H1 (cell line): ENCODE measurements at regions not wholly inside any gene's neighbourhood (a gene's known extent, or its start where the extent isn't known, plus 50 kb on each side); places are given as distances from the start of the nearest gene placed in this dataset.
A peak's percentile ranks its signal among the peaks of the same experiment; 100 is the strongest.

ENCODE experiments used
- CTCF ChIA-PET: fragments of 300-600 bp; sonication (Branson Sonifier 250); formaldehyde crosslinking; loops from one replicate; lab custom pipeline; 2021; ENCODE audit not compliant: partially characterized antibody; lab: Charles Lee
- POLR2A ChIA-PET: fragments of 300-600 bp; sonication (Branson Sonifier 250); formaldehyde crosslinking; loops from one replicate; lab custom pipeline; 2021; ENCODE audit warnings: inconsistent platforms; ENCODE audit not compliant: partially characterized antibody; lab: Charles Lee
- DNase-seq, 2 experiments: peaks; one replicate each; pipeline versions ENCODE4 v3.0.0 to v3.0.0-alpha.2; 2010 to 2022; ENCODE audit warnings: low spot score in 2 of 2, low read depth in 1 of 2, mixed read lengths in 1 of 2
- FAIRE-seq: peaks from 2 replicates; lab custom pipeline; 2011; peaks lifted over from hg19 to GRCh38; lab: Jason Lieb, UNC
- H2AFZ ChIP-seq: 2 replicates; pipeline ENCODE4 v1.8.1; 2012; ENCODE audit warnings: low read length, inconsistent platforms
- H2AK5ac ChIP-seq: 2 replicates; pipeline ENCODE4 v1.6.1; 2013; ENCODE audit warnings: low read depth, low read length
- H2BK120ac ChIP-seq: replicated peaks from 2 replicates; pipeline ENCODE3; 2013; ENCODE audit warnings: low read depth, low read length, inconsistent platforms
- H2BK12ac ChIP-seq: 2 replicates; pipeline ENCODE4 v1.6.1; 2013; ENCODE audit warnings: low read depth, low read length
- H2BK15ac ChIP-seq: 2 replicates; pipeline ENCODE4 v1.6.1; 2013; ENCODE audit warnings: low read length
- H2BK20ac ChIP-seq: 2 replicates; pipeline ENCODE4 v1.6.1; 2013; ENCODE audit warnings: low read length
- H2BK5ac ChIP-seq: 2 replicates; pipeline ENCODE4 v1.6.1; 2013; ENCODE audit warnings: low read depth, low read length
- H3K14ac ChIP-seq: 2 replicates; pipeline ENCODE4 v1.6.1; 2013; ENCODE audit warnings: inconsistent platforms; ENCODE audit not compliant: insufficient read length
- H3K18ac ChIP-seq: 2 replicates; pipeline ENCODE4 v1.6.1; 2013; ENCODE audit warnings: low read length; ENCODE audit errors: extremely low read depth
- H3K23ac ChIP-seq: 2 replicates; pipeline ENCODE4 v1.6.1; 2013; ENCODE audit warnings: inconsistent platforms; ENCODE audit not compliant: insufficient read length
- H3K23me2 ChIP-seq: 2 replicates; pipeline ENCODE4 v1.6.1; 2013; ENCODE audit warnings: low read depth, low read length
- H3K27ac ChIP-seq: 2 replicates; pipeline ENCODE4 v1.6.1; 2011; ENCODE audit warnings: low read depth, low read length, inconsistent platforms
- H3K27me3 ChIP-seq, 4 experiments: replicated peaks in 1 of 4; 1 replicate in 1 of 4; 2 replicates in 3 of 4; pipeline versions ENCODE4 v1.6.1 to v1.8.1; 2011 to 2013; ENCODE audit warnings: low read length in 3 of 4, mild to moderate bottlenecking in 3 of 4, inconsistent platforms in 2 of 4, mixed read lengths in 2 of 4, moderate library complexity in 1 of 4; ENCODE audit not compliant: control insufficient read depth in 3 of 4, insufficient read depth in 3 of 4; ENCODE audit errors: extremely low read depth in 1 of 4
- H3K36me3 ChIP-seq, 4 experiments: 2 replicates each; pipeline versions ENCODE4 v1.6.1 to v1.8.1; 2011 to 2013; ENCODE audit warnings: mild to moderate bottlenecking in 4 of 4, low read length in 3 of 4, moderate library complexity in 2 of 4, control low read depth in 1 of 4, inconsistent platforms in 1 of 4; ENCODE audit not compliant: insufficient read depth in 4 of 4, control insufficient read depth in 2 of 4
- H3K4ac ChIP-seq: replicated peaks from 2 replicates; pipeline ENCODE3; 2013; ENCODE audit warnings: low read length, low read depth, mixed read lengths, inconsistent platforms; ENCODE audit not compliant: insufficient read length
- H3K4me1 ChIP-seq, 4 experiments: replicated peaks in 1 of 4; 1 replicate in 1 of 4; 2 replicates in 3 of 4; pipeline versions ENCODE4 v1.6.1 to v1.8.1; 2011 to 2013; ENCODE audit warnings: low read length in 3 of 4, inconsistent platforms in 2 of 4, mixed read lengths in 1 of 4; ENCODE audit not compliant: insufficient read depth in 4 of 4, control insufficient read depth in 3 of 4
- H3K4me2 ChIP-seq, 2 experiments: 2 replicates each; pipeline versions ENCODE4 v1.6.1 to v1.8.1; 2011 to 2013; ENCODE audit warnings: low read depth in 2 of 2, low read length in 2 of 2, control low read depth in 1 of 2, inconsistent platforms in 1 of 2, mild to moderate bottlenecking in 1 of 2; ENCODE audit not compliant: insufficient read depth in 1 of 2
- H3K4me3 ChIP-seq, 4 experiments: fragments of 200-600, 300-600 bp in 1 of 4; sonication (generic), shearing (Covaris generic), sonication (Bioruptor Twin) in 1 of 4; 2 replicates each; pipeline versions ENCODE4 v1.5.1 to v1.8.1; 2011 to 2016; ENCODE audit warnings: low read length in 4 of 4, low read depth in 3 of 4, control low read depth in 2 of 4, inconsistent platforms in 2 of 4, mild to moderate bottlenecking in 2 of 4, mixed read lengths in 1 of 4, moderate library complexity in 1 of 4; ENCODE audit not compliant: insufficient read depth in 2 of 4; ENCODE audit errors: extremely low read depth in 1 of 4
- H3K56ac ChIP-seq: replicated peaks from 2 replicates; pipeline ENCODE3; 2013; ENCODE audit warnings: low read depth, mild to moderate bottlenecking, mixed read lengths, low read length, inconsistent platforms; ENCODE audit not compliant: insufficient read length
- H3K79me1 ChIP-seq: 2 replicates; pipeline ENCODE4 v1.6.1; 2013; ENCODE audit warnings: low read depth, low read length, control low read depth
- H3K79me2 ChIP-seq, 2 experiments: 2 replicates each; pipeline versions ENCODE4 v1.6.1 to v1.8.1; 2012 to 2013; ENCODE audit warnings: low read length in 2 of 2, mild to moderate bottlenecking in 2 of 2, inconsistent platforms in 1 of 2; ENCODE audit not compliant: insufficient read depth in 2 of 2, control insufficient read depth in 1 of 2
- H3K9ac ChIP-seq, 4 experiments: replicated peaks in 1 of 4; 1 replicate in 1 of 4; 2 replicates in 3 of 4; pipeline versions ENCODE4 v1.6.1 to v1.8.1; 2011 to 2013; ENCODE audit warnings: low read depth in 3 of 4, low read length in 3 of 4, control low read depth in 2 of 4, mild to moderate bottlenecking in 2 of 4, moderate library complexity in 2 of 4, inconsistent platforms in 1 of 4; ENCODE audit errors: extremely low read depth in 1 of 4
- H3K9me3 ChIP-seq, 2 experiments: 2 replicates each; pipeline versions ENCODE4 v1.6.1 to v1.8.1; 2012 to 2013; ENCODE audit warnings: mild to moderate bottlenecking in 2 of 2, moderate library complexity in 2 of 2, control low read depth in 1 of 2, inconsistent platforms in 1 of 2, low read depth in 1 of 2, low read length in 1 of 2, mixed read lengths in 1 of 2; ENCODE audit not compliant: insufficient read depth in 2 of 2
- H4K20me1 ChIP-seq, 2 experiments: replicated peaks in 1 of 2; 2 replicates each; pipeline versions ENCODE3 to v1.8.1; 2011 to 2013; ENCODE audit warnings: inconsistent platforms in 2 of 2, low read length in 2 of 2, mild to moderate bottlenecking in 1 of 2; ENCODE audit not compliant: insufficient read depth in 2 of 2, control insufficient read depth in 1 of 2
- H4K5ac ChIP-seq: 2 replicates; pipeline ENCODE4 v1.6.1; 2013; ENCODE audit warnings: low read length, low read depth, mixed read lengths, inconsistent platforms; ENCODE audit not compliant: insufficient read length
- H4K8ac ChIP-seq: 2 replicates; pipeline ENCODE4 v1.8.0; 2013; ENCODE audit warnings: mild to moderate bottlenecking, moderate library complexity, low read length, inconsistent platforms; ENCODE audit not compliant: insufficient read depth; ENCODE audit errors: extremely low read depth
- H4K91ac ChIP-seq: replicated peaks from 2 replicates; pipeline ENCODE3; 2013; ENCODE audit warnings: low read length, mixed read lengths, inconsistent platforms; ENCODE audit not compliant: insufficient read length
- ASH2L ChIP-seq: fragments of 200-600, 300-600 bp; sonication (generic); IDR thresholded peaks from one replicate; pipeline ENCODE4 v1.7.1; 2017; ENCODE audit warnings: low read length
- CHD1 ChIP-seq: IDR thresholded peaks from 2 replicates; pipeline ENCODE4 v1.6.1; 2012; ENCODE audit warnings: low read depth, low read length, improper control_type of control experiment
- CTCF ChIP-seq, 3 experiments: IDR thresholded peaks; 1 replicate in 2 of 3; 2 replicates in 1 of 3; pipeline versions ENCODE4 v1.5.1 to v1.6.1; 2011; ENCODE audit warnings: low read length in 3 of 3, mild to moderate bottlenecking in 3 of 3, inconsistent platforms in 2 of 3, low read depth in 1 of 3, moderate library complexity in 1 of 3; ENCODE audit not compliant: insufficient read depth in 1 of 3; ENCODE audit errors: control extremely low read depth in 1 of 3
- EP300 ChIP-seq, 2 experiments: IDR thresholded peaks; 1 replicate in 1 of 2; 2 replicates in 1 of 2; pipeline ENCODE4 v1.6.1; 2011 to 2012; ENCODE audit warnings: low read depth in 2 of 2, low read length in 2 of 2, mild to moderate bottlenecking in 2 of 2, borderline replicate concordance in 1 of 2, inconsistent platforms in 1 of 2, moderate library complexity in 1 of 2
- KDM1A ChIP-seq: fragments of 200-600, 300-600 bp; sonication (generic); IDR thresholded peaks from 2 replicates; pipeline ENCODE4 v1.7.1; 2016; ENCODE audit warnings: mild to moderate bottlenecking, low read length, borderline replicate concordance
- SRF ChIP-seq: IDR thresholded peaks from 2 replicates; pipeline ENCODE4 v1.6.1; 2011; ENCODE audit warnings: mild to moderate bottlenecking, low read depth, low read length, moderate library complexity
- TAF7 ChIP-seq: optimal IDR thresholded peaks from 2 replicates; pipeline ENCODE3; 2011; ENCODE audit warnings: low read depth, mild to moderate bottlenecking, inconsistent platforms, low read length, moderate library complexity, borderline replicate concordance
- USF2 ChIP-seq: IDR thresholded peaks from 2 replicates; pipeline ENCODE4 v1.6.1; 2011; ENCODE audit warnings: low read length, improper control_type of control experiment
- ZNF274 ChIP-seq: IDR thresholded peaks from 2 replicates; pipeline ENCODE4 v1.7.0; 2012; ENCODE audit warnings: low read length, borderline replicate concordance; ENCODE audit errors: extremely low read depth
- WGBS, 2 experiments: shearing (Covaris generic) in 1 of 2; methylation state at CpG; one replicate each; pipeline versions ENCODE4 v1.1.6 to v1.1.7; 2013 to 2015; ENCODE audit warnings: low lambda C conversion rate in 2 of 2, mixed read lengths in 2 of 2, inconsistent platforms in 1 of 2, low coverage in 1 of 2, missing lambda C conversion rate in 1 of 2; ENCODE audit not compliant: insufficient replicate concordance in 2 of 2, insufficient coverage in 1 of 2, insufficient read length in 1 of 2; ENCODE audit errors: extremely low coverage in 1 of 2, missing lambda C conversion rate in 1 of 2; 5-methylcytosine and 5-hydroxymethylcytosine counted together

DNA sequence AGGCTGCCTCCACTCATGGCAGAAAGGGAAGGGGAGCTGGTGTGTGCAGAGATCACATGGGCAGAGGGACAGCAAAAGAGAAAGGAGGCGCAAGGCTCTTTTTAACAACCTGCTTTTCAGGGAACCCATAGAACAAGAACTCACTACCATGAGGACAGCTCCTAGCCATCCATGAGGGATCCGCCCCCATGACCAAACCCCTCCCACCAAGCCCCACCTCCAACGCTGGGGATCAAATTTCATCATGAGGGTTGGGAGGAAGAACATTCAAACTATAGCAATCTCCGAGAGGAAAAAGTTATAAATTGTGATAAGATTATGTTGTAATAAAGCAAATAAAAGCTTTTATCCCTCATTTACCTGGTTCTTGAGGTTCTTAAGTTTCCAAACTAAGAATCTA is 84.7 kb upstream of the LMCD1 start:
- CTCF ChIA-PET = interaction anchor here (0.8 to 7.8 kb wide), 38 partner anchors 8 to 1010 kb away, joined by 3 to 86 read pairs (median 4); partner anchors contain the start of gene LMCD1
- no peak overlapping the region for H3K4me3 ChIP-seq
- no peak for FAIRE-seq
- no peak for TF ChIP-seq CTCF (IDR thresholded peaks at IDR 0.05; ENCODE audit: control extremely low read depth in 1 of 3, insufficient read depth in 1 of 3, low read depth in 1 of 3, low read length in 3 of 3)
- TF ChIP-seq KDM1A = no peak
- TF ChIP-seq TAF7 = no peak
- no peak for TF ChIP-seq USF2
- TF ChIP-seq SRF = no peak
- TF ChIP-seq EP300 (IDR thresholded peaks at IDR 0.05; ENCODE audit: borderline replicate concordance in 1 of 2, low read depth in 2 of 2, low read length in 2 of 2) = no peak
- no peak for TF ChIP-seq ASH2L
- no peak for TF ChIP-seq ZNF274
- no peak for TF ChIP-seq CHD1

More for the DNA sequence above, 84.7 kb upstream of the LMCD1 start:
- H2BK15ac ChIP-seq = no peak overlapping the region
- H2AK5ac ChIP-seq = no peak overlapping the region
- no peaks in the 10 kb centered on the region for H3K4me1 ChIP-seq
- no peak overlapping the region for H3K23ac ChIP-seq
- no peaks in the 10 kb centered on the region for H3K23me2 ChIP-seq
- H3K4me2 ChIP-seq = no peak overlapping the region
- no peaks in the 10 kb centered on the region for H3K27me3 ChIP-seq
- H2BK120ac ChIP-seq = no peak overlapping the region
- DNase-seq = peak in 1 of 2 experiments; percentile 50
- H2BK20ac ChIP-seq = no peak overlapping the region
- no peak overlapping the region for H4K5ac ChIP-seq
- H3K27ac ChIP-seq = no peak overlapping the region
- no peak overlapping the region for H3K4ac ChIP-seq
- H4K91ac ChIP-seq = no peak overlapping the region
- peaks cover 3 to 6% of the 10 kb centered on the region in 2 experiments; a peak in 1 of 4 replicates for H3K9me3 ChIP-seq
- no peak overlapping the region for H2AFZ ChIP-seq
- WGBS, 2 experiments = 90% methylated on average over 4 of the region's 4 CpGs; no CpG with 5 or more reads in 1 of the 2 experiments
- no peaks in the 10 kb centered on the region; a peak in 1 of 8 replicates for H3K36me3 ChIP-seq
- no peaks in the 10 kb centered on the region for H3K79me1 ChIP-seq
- POLR2A ChIA-PET = interaction anchor here (0.6 kb wide), 1 partner anchor 15 kb away, joined by 3 read pairs; no protein-coding TSS in a partner anchor
- no peak overlapping the region for H3K14ac ChIP-seq
- H3K79me2 ChIP-seq = no peaks in the 10 kb centered on the region
- no peak overlapping the region for H4K8ac ChIP-seq
- H3K56ac ChIP-seq = no peak overlapping the region
- no peak overlapping the region for H3K9ac ChIP-seq
- H2BK12ac ChIP-seq = no peak overlapping the region
- no peak overlapping the region; the same call in 1 of the 2 replicates for H3K18ac ChIP-seq
- H4K20me1 ChIP-seq = no peaks in the 10 kb centered on the region
- no peak overlapping the region for H2BK5ac ChIP-seq
